Stomach (tissue), 8 donors: ENCODE measurements at regions not wholly inside any gene's neighbourhood (a gene's known extent, or its start where the extent isn't known, plus 50 kb on each side); places are given as distances from the start of the nearest gene placed in this dataset.

ENCODE experiments used
- DNase-seq, 2 donors: peaks; one replicate each; pipeline versions ENCODE4 v3.0.0 to v3.0.0-alpha.2; 2013 to 2019
- H3K27ac ChIP-seq, 5 donors: fragments of 200-600 bp in 4 of 5; sonication (generic) in 4 of 5; one replicate each; pipeline ENCODE4 v1.5.1; 2013 to 2019; ENCODE audit warnings: mild to moderate bottlenecking in 1 of 5, moderate library complexity in 1 of 5
- H3K27me3 ChIP-seq, 3 donors: fragments of 200-600 bp; sonication (generic); one replicate each; pipeline ENCODE4 v1.5.1; 2017 to 2019; ENCODE audit warnings: mixed run types in 1 of 3
- H3K36me3 ChIP-seq, 4 donors: fragments of 200-600 bp; sonication (generic); 1 replicate in 3 of 4; 2 replicates in 1 of 4; pipeline ENCODE4 v1.5.1; 2016 to 2019
- H3K4me1 ChIP-seq, 4 donors: fragments of 200-600 bp; sonication (generic); one replicate each; pipeline ENCODE4 v1.5.1; 2016 to 2019
- H3K4me3 ChIP-seq, 4 donors: fragments of 200-600 bp; sonication (generic) in 3 of 4; one replicate each; pipeline ENCODE4 v1.5.1; 2016 to 2019; ENCODE audit warnings: mild to moderate bottlenecking in 1 of 4
- H3K9me3 ChIP-seq, 4 donors: fragments of 200-600 bp; sonication (generic); one replicate each; pipeline ENCODE4 v1.5.1; 2016 to 2019
- CTCF ChIP-seq, 7 experiments: fragments of 450-650 bp in 4 of 7; fragments of 200-600 bp in 3 of 7; sonication (generic) in 3 of 7; IDR thresholded peaks; one replicate each; pipeline ENCODE4 v1.5.1; 2016 to 2019; ENCODE audit warnings: antibody characterized with exemption in 7 of 7, control low read depth in 2 of 7, mild to moderate bottlenecking in 1 of 7
- EP300 ChIP-seq: sonication (generic); formaldehyde crosslinking; IDR thresholded peaks from one replicate; pipeline ENCODE4 v1.6.1; 2017; ENCODE audit warnings: antibody characterized with exemption
- POLR2A ChIP-seq, 4 donors: fragments of 450-650 bp; IDR thresholded peaks; one replicate each; pipeline ENCODE4 v1.6.1; 2016; ENCODE audit warnings: antibody characterized with exemption in 4 of 4, control low read depth in 2 of 4, mild to moderate bottlenecking in 1 of 4, moderate library complexity in 1 of 4
- POLR2AphosphoS5 ChIP-seq, 3 donors: sonication (generic); formaldehyde crosslinking; IDR thresholded peaks; one replicate each; pipeline ENCODE4 v1.6.1; 2016; ENCODE audit warnings: antibody characterized with exemption in 3 of 3
- WGBS, 5 donors: extraction: QIAGEN DNeasy Blood & Tissue Kit in 3 of 5; methylation state at CpG; one replicate each; pipeline versions ENCODE4 v1.1.5 to v1.1.7; 2013 to 2018; 5-methylcytosine and 5-hydroxymethylcytosine counted together
- intact Hi-C: fragments of 100-400 bp; cut with DNase I; formaldehyde crosslinking; loops from one replicate; pipeline ENCODE4 v1.15.1; 2023; ENCODE audit warnings: low total_unique reads
- donor health status: healthy with polysubstance abuse.
- donor health status: Bipolar disorder and iron deficiency.
- donor health status: healthy.

GRCh38 chr4:158322109-158322508 is 111.8 kb downstream of the TMEM144 start:
- 10 to 28% (median 12%) methylated on average over 1 of the region's 1 CpG for WGBS, 5 donors
- intact Hi-C loops: no loop called here

GRCh38 chr4:158327525-158327924 is 117.2 kb downstream of the TMEM144 start:
- peak in 1 of 2 donors; percentile 13 for DNase-seq
- no peaks in the 10 kb centered on the region for H3K4me1 ChIP-seq
- intact Hi-C loops: no loop called here
- 18 to 49% (median 25%) methylated on average over 5 of the region's 5 CpGs for WGBS, 5 donors
- no peaks in the 10 kb centered on the region for H3K27me3 ChIP-seq
- H3K27ac ChIP-seq: no peak overlapping the region
- H3K9me3 ChIP-seq: no peaks in the 10 kb centered on the region
- H3K36me3 ChIP-seq: no peaks in the 10 kb centered on the region
- TF ChIP-seq EP300: no peak
- peak in 1 of 3 donors; percentile 11 for TF ChIP-seq POLR2AphosphoS5 (IDR thresholded peaks at IDR 0.05)
- no peak overlapping the region for H3K4me3 ChIP-seq

More at GRCh38 chr4:158322109-158322508, 111.8 kb downstream of the TMEM144 start:
- no peak for DNase-seq
- no peaks in the 10 kb centered on the region for H3K36me3 ChIP-seq
- no peak overlapping the region for H3K27ac ChIP-seq
- H3K4me3 ChIP-seq: no peak overlapping the region
- H3K4me1 ChIP-seq: no peaks in the 10 kb centered on the region
- no peak for TF ChIP-seq POLR2AphosphoS5 (IDR thresholded peaks at IDR 0.05)
- no peak for TF ChIP-seq EP300
- TF ChIP-seq POLR2A (IDR thresholded peaks at IDR 0.05): no peak
- no peak for TF ChIP-seq CTCF (IDR thresholded peaks at IDR 0.05)
- no peaks in the 10 kb centered on the region for H3K27me3 ChIP-seq
- no peaks in the 10 kb centered on the region for H3K9me3 ChIP-seq

GRCh38 chr4:158331863-158332262 is 121.6 kb downstream of the TMEM144 start:
- Histone ChIP-seq H3K27ac (no peak overlapping the region), H3K4me1 (no peaks in the 10 kb centered on the region), H3K4me3 (no peak overlapping the region), H3K27me3 (no peaks in the 10 kb centered on the region), H3K36me3 (no peaks in the 10 kb centered on the region), H3K9me3 (no peaks in the 10 kb centered on the region)
- DNase-seq: no peak
- intact Hi-C loops: no loop called here
- no peak for TF ChIP-seq EP300
- no peak for TF ChIP-seq CTCF (IDR thresholded peaks at IDR 0.05)
- TF ChIP-seq POLR2A (IDR thresholded peaks at IDR 0.05): no peak
- TF ChIP-seq POLR2AphosphoS5 (IDR thresholded peaks at IDR 0.05): no peak

GRCh38 chr4:158333820-158334219 is 123.5 kb downstream of the TMEM144 start:
- TF ChIP-seq POLR2AphosphoS5 (IDR thresholded peaks at IDR 0.05) (no peak), CTCF (IDR thresholded peaks at IDR 0.05) (no peak), POLR2A (IDR thresholded peaks at IDR 0.05) (no peak), EP300 (no peak)
- H3K27me3 ChIP-seq: no peaks in the 10 kb centered on the region
- no peaks in the 10 kb centered on the region for H3K36me3 ChIP-seq
- H3K4me3 ChIP-seq: no peak overlapping the region
- no peak for DNase-seq
- no peaks in the 10 kb centered on the region for H3K9me3 ChIP-seq
- intact Hi-C loops: no loop called here
- 82 to 97% (median 87%) methylated on average over 3 of the region's 3 CpGs for WGBS, 5 donors
- no peaks in the 10 kb centered on the region for H3K4me1 ChIP-seq
- no peak overlapping the region for H3K27ac ChIP-seq

GRCh38 chr4:158341896-158342295 is 131.6 kb downstream of the TMEM144 start:
- no peak for TF ChIP-seq POLR2AphosphoS5 (IDR thresholded peaks at IDR 0.05)
- no peak for TF ChIP-seq CTCF (IDR thresholded peaks at IDR 0.05)
- no peak for TF ChIP-seq POLR2A (IDR thresholded peaks at IDR 0.05)
- no peak for TF ChIP-seq EP300
- Histone ChIP-seq H3K4me3 (no peak overlapping the region), H3K36me3 (no peaks in the 10 kb centered on the region), H3K9me3 (peaks cover 0 to 3% (median 0%) of the 10 kb centered on the region in 4 donors), H3K27ac (no peak overlapping the region), H3K27me3 (no peaks in the 10 kb centered on the region), H3K4me1 (no peaks in the 10 kb centered on the region)
- intact Hi-C loops: no loop called here
- DNase-seq: no peak
- WGBS, 5 donors: 74 to 82% (median 81%) methylated on average over 1 of the region's 1 CpG
